ENCODE measurements at regions not wholly inside any gene's neighbourhood (a gene's known extent, or its start where the extent isn't known, plus 50 kb on each side); places are given as distances from the start of the nearest gene placed in this dataset.
"Not testable (repeated sequence)": the region's sequence is repeated elsewhere in the genome, so short reads cannot be mapped to it uniquely, and the experiment has no call there.

DNA sequence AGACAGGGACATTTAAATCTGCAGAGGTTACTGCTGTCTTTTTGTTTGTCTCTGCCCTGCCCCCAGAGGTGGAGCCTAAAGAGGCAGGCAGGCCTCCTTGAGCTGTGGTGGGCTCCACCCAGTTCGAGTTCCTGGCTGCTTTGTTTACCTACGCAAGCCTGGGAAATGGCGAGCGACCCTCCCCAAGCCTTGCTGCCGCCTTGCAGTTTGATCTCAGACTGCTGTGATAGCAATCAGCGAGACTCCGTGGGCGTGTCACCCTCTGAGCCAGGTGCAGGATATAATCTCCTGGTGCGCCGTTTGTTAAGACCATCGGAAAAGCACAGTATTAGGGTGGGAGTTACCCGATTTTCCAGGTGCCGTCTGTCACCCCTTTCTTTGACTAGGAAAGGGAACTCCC lies 93.3 kb downstream of the ANKRD30BL start:
- not testable (repeated sequence) for DNase-seq

DNA sequence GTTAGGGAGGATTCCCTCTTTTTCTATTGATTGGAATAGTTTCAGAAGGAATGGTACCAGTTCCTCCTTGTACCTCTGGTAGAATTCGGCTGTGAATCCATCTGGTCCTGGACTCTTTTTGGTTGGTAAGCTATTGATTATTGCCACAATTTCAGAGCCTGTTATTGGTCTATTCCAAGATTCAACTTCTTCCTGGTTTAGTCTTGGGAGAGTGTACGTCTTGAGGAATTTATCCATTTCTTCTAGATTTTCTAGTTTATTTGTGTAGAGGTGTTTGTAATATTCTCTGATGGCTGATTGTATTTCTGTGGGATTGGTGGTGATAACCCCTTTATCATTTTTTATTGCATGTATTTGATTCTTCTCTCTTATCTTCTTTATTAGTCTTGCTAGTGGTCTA lies 96.4 kb downstream of the ANKRD30BL start:
- not testable (repeated sequence) for DNase-seq

DNA sequence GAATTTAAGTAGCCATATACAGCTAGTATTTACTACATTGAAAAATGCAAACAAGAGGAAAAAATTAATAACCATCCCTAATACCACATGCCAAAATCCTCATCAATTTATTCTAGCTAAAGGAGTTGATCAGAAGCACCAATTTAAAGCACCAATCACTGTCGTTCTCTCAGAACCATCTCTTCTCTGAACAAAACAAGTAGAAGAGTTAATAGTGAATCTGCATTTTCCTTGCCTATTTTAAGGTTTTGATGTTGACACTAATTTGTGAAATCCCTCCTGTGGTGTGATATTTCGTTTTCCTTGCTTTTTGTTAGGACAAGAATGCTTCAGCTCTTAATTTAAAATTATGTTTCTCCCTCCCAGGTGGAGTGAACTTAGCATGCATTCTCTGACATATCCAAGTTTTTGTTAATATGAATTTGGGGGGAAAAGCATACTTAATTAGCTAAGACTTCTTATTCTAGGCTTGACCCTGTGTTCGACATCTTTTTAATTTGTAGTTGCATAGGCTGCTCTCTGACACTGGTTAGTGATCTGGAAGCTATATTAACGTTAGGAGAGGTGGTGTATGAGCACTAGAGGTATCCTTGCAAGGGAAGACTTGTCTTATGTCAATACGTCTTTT lies 122.0 kb downstream of the ANKRD30BL start:
- not testable (repeated sequence) for DNase-seq

DNA sequence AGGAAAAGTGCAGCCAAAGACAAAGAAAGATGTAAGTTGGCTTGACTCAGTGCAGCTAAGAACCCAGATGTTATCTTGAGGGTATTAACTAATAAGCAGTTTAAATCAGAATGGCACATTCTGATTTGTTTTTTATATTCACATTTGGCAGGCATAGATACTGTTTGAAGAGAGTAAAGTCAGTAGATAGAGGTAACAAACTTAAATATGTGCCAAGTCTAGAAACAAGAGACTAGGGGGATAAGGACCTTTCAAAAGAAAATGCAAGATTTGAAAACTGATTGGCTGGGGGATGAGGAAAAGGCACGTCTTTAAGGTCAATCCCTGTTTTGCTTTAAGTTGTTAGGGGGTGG lies 122.9 kb downstream of the ANKRD30BL start:
- not testable (repeated sequence) for DNase-seq

DNA sequence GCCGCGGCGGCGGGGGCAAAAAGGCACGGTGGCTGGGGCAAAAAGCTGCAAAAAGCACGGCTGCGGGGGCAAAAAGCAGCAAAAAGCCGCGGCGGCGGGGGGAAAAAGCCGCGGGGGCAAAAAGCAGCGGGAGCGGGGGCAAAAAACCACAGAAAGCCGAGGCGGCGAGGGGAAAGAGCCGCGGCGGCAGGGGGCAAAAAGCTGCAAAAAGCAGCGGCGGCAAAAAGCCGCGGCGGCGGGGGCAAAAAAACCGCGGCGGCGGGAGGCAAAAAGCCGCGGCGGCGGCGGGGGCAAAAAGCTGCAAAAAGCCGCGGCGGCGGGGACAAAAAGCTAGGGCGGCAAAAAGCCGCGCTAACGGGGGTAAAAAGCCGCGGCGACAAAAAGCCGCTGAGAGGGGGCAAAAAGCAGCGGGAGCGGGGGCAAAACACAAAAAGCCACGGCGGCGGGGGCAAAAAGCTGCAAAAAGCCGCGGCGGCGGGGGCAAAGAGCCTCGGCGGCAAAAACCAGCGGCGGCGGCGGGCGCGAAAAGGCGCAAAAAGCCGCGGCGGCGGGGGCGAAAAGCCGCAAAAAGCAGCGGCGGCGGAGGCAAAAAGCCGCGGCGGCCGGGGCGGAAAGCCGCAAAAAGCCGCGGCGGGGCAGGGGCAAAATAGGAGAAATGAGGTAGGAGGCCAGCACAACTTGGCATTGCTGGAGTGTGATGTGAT lies 123.4 kb downstream of the ANKRD30BL start:
- peak; percentile 22 for DNase-seq

DNA sequence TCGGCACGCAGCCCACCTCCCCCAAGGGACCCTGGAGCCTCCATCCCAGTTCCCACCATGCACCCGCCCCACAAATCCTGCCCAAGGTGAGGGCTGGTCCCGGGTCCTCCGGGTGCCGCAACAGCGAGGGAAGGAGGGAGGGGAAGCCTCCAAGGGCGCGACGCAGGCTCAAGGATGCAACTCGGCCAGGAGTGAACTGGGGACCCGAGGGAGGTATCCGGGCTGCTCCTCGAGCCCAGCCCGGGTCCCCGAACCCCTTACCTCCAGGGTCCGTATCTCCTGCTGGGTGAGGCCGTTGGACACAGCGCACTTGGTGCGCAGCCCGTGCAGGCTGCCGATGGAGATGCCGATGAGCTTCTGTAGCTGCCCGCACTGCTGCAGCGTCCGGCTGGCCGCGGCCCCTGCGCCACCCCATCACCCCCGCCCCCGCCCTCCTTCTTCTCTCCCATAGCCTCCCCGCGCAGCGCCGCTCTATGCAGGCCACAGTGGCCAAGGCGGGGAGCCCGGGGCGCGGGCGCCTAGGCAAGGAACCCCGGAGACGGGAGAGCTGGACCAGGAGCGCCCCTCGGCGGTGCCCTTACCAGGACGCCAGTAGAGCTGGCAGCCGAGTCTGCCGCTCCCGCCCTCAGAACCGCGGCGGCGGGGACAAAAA lies 124.1 kb downstream of the ANKRD30BL start:
- peak; percentile 24 for DNase-seq

DNA sequence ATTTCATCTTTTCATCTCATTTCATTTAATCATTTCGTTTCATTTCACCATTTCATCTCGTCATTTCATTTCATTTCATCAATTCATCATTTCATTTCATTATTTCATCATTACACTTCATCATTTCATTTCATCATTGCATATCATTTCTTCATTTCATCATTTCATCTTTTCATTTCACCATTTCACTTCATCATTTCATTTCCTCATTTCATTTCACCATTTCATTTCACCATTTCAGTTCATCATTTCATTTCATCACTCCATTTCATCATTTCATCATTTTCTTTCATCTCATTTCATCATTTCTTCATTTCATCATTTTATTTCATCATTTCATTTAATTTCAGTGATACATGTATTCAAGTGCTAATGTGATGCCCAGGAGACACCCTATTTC lies 127.1 kb downstream of the ANKRD30BL start:
- DNase-seq: no peak

DNA sequence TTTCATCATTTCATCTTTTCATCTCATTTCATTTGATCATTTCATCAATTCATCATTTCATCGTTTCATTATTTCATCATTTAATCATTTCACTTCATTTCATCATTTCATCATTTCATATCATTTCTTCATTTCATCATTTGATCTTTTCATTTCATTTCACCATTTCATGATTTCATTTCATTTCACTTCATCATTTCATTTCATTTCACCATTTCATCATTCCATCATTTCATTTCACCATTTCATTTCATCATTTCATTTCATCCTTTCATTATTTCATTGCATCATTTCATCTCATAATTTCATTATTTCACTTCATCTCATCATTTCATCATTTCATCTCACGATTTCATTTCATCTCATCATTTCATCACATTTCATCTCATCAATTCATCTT lies 127.8 kb downstream of the ANKRD30BL start:
- DNase-seq: no peak

DNA sequence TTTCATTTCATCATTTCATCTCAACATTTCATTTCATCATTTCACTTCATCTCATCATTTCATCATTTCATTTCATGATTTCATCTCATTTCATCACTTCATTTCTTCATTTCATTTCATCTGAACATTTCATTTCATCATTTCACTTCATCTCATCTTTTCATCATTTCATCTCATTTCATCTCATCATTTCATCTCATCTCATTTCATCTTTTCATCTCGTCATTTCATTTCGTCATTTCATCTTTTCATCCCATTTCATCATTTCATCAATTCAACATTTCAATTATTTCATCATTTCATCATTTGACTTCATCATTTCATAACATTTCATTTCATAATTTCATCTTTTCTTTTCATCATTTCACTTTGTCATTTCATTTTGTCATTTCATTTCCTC lies 128.4 kb downstream of the ANKRD30BL start:
- no peak for DNase-seq

DNA sequence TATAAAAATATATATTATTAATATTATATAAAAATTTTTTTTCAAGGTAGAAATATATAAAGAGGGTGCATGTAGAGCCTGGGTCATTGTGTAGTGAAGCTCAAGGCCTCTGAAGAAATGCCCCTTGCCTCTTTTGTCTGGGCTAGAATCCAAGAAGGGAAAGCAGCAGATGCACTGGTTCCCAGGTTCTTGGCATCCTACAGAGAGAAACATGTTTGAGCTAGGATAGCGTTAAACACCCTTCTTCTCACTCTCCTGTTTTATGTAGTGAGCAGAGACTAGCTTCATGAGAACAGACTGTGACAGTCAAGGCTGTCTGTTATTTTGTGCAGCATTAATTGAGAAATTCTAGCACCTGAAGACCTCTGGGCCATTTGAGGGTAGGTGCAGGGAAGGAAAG lies 149.7 kb downstream of the ANKRD30BL start:
- DNase-seq: not testable (repeated sequence)

DNA sequence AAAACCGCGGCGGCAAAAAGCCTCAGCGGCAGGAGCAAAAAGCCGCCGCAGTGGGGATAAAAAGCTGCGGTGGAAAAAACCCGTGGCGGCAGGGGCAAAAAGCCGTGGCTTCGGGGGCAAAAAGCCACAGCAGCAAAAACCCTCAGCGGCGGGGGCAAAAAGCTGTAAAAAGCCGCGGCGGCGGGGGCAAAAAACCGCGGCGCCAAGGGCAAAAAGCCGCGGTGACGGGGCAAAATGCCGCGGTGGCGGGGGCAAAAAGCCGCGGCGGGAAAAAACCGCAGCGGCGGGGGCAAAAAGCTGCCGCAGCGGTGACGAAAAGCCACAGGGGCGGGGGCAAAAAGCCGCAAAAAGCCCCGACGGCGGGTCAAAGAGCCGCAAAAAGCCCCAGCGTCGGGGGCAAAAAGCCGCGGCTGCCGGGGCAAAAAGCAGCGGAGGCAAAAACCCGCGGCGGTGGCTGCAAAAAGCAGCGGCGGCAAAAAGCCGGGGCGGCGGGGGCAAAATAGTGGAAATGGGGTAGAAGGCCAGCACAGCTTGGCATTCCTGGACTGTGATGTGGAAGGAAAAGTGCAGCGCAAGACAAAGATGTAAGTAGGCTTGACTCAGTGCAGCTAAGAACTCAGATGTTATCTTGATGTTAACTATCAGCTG lies 151.8 kb downstream of the ANKRD30BL start:
- no peak for DNase-seq

DNA sequence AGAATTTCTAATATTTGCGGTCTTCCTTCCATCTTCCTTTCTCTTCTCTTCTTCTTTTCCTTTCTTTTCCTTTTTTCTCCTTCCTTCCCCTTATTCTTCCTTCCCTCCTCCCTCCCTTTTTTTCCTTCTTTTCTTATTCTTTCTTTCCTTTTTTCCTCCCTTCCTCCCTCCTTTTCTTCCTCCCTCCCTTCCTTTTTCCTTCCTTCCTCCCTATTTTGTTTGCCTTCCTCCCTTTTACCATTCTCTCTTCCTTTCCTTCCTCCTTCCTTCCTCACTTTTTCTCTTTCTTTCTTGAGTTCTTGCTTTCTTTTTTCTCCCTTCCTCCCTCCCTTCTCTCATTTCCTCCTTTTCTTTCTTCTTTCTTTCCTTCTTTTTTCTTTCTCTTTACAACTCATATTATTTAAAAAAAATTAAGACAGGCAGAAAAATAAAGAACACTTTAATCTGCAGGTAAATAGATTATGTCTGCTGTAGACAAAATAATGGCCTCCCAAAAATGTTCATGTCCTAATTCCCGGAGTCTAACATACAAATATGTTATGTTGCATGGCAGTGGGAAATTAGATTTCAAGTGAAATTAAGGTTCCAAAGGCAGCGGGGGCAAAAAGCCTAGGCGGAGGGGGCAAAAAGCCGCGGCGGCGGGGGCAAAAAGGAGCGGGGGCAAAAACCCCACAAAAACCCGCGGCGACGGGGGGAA lies 152.4 kb downstream of the ANKRD30BL start:
- no peak for DNase-seq

DNA sequence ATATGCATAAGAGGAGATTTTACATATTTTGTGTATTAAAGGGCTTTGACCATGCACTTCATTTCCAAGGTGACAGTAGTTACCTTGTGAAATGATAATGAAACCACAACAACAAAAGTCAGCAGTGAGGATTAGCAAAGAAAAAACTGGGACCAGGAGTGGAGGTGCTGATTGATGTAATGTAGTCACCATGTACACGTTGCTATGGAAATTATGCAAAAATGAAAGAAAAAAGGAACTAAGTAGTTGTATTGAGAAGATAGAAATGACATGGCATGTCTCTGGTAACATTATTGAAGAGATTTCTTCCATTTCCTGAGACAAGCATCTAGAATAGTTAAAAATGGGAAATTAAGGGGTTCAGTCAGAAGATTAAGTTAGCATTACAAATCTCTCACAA lies 171.0 kb downstream of the ANKRD30BL start:
- not testable (repeated sequence) for DNase-seq

DNA sequence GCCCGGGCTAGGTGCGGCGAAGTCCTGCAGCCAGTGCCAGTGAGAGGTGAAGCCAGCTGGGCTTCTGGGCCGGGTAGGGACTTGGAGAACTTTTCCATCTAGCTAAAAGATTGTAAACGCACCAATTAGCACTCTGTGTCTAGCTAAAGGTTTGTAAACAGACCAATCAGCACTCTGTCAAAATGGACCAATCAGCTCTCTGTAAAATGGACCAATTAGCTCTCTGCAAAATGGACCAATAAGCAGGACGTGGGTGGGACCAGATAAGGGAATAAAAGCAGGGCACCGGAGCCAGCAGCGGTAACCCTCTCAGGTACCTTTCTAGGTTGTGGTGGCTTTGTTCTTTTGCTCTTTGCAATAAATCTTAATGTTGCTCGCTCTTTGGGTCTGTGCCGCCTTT lies 195.1 kb downstream of the ANKRD30BL start:
- not testable (repeated sequence) for DNase-seq

DNA sequence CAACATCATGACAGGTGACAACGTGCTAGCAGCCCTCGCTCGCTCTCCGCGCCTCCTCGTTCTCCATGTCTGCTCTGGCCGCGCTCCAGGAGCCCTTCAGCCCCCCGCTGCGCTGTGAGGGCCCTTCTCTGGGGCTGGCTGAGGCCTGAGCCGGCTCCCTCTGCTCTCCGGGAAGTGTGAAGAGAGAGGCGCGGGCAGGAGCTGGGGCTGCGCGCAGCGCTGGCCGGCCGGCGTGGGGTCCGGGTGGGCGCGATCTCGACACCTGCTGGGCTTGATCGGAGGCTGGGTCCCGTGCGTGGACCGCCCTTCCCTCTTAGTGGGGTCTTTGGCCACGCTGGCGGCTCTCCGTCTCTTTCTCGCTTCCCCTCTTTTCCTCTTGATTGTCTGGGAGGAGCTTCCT lies 195.5 kb downstream of the ANKRD30BL start:
- DNase-seq: no peak

DNA sequence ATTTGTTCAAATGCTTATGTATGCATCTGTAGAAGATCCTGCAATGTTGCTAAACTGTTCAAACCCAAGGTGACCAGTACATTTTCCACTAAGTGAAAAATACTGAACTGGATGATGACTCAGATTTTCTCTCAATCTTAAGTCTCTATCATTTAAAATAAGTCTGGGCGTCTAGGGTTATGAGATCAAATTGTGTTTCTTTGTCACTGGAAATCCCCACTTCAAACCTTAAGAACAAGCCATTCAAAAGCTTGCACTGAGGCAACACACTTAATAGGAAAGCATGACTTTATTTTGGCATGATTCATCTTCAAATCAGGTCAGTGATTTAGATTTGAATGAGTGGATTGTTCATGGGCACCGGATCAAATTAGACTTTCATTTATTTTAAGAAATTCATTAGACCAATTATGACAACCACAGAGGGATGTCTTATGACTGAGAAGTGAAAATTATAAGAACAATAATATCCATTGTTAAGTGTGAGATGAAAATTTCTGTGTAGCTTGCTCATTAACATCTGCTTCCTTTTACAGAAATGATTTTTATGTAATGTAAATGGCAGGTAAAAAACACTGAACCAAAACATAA lies 203.6 kb downstream of the ANKRD30BL start:
- not testable (repeated sequence) for DNase-seq

DNA sequence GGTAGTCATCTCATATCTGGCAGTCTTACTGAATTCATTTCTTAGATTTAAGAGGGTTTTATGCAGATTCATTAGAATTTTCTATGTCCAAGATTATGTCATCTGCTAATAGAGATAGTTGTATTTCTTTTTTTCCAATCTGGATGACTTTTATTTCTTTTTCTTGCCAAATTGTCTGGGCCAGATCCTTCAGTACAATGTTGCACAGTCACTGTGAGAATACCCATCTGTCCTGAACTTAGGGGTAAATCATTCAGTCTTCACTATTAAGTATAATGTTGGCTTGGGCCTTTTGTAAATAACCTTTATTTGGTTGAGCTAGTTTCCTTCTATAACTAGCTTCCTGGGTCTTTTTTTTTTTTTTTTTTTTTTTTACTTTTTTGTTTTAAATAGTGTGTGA lies 213.1 kb downstream of the ANKRD30BL start:
- not testable (repeated sequence) for DNase-seq

DNA sequence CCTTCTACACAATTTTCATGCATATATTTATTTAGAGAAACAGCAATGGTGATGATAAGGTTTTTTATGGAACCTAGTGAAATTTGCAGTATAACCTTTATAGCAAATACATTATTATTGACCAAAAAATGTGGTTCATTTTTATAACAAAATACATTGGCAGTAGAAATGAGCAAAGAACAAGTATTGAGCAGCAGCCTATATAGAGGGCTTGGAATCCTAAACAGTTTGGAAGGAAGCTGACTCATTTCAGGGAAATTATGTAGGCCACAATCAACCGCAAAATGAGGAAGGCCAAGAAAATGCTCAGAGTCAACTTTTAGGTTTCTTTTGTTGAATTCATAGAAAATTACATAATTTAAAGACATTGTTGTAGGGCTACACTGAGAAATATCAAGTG lies 238.5 kb downstream of the ANKRD30BL start:
- DNase-seq: not testable (repeated sequence)

DNA sequence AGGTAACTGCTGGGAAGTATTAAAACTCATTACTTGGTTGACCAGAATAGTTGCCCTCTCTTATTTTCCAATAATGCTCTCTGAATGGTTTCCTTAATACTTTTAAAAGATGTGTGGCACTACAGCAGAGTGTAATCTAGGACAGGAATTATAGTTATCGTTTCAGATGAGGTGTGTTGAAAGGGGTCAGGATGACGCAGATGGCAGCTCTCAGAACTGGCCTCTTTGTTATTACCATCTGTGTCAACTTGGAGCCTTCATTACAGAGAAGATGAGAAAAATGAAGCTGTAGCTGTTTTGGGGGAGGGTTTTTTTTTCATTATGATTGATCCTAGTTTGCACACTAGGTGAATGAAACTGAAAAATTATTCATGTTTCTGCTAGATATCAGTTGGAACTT lies 238.9 kb downstream of the ANKRD30BL start:
- DNase-seq: not testable (repeated sequence)

Measured in stimulated activated CD8-positive, alpha-beta memory T cell treated with anti-CD3 and anti-CD28 coated beads, Interleukin-4, amount 100 ng/mL, for 48 hours (primary cell).